ENCODE measurements at regions not wholly inside any gene's neighbourhood (a gene's known extent, or its start where the extent isn't known, plus 50 kb on each side); places are given as distances from the start of the nearest gene placed in this dataset.

- DNase-seq (ENCODE audit: low read depth, low spot score) = no peak
Measured at GRCh38 chr18:1928711-1929110, 642.6 kb downstream of the METTL4 start.

DNA sequence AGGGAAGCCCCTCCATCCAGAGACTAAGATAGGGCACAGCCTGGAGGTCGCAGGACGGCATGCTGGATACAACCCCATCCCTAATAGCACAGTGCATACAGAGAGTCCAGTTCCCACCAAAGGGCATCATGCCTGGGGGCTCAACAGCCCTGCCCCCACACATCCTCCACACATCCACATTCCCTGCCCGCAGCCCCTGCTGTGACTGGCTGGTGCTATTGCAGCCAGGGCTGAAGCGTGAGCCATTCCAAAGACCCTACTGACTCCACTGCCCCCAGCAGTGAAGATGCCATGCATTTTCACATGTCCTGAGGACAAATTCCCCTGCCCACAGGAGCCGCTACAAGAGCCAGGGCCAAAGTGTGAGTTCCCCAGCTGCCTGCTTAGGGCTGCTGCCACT is 641.6 kb downstream of the METTL4 start:
- no peak for DNase-seq (ENCODE audit: low read depth, low spot score)

DNA sequence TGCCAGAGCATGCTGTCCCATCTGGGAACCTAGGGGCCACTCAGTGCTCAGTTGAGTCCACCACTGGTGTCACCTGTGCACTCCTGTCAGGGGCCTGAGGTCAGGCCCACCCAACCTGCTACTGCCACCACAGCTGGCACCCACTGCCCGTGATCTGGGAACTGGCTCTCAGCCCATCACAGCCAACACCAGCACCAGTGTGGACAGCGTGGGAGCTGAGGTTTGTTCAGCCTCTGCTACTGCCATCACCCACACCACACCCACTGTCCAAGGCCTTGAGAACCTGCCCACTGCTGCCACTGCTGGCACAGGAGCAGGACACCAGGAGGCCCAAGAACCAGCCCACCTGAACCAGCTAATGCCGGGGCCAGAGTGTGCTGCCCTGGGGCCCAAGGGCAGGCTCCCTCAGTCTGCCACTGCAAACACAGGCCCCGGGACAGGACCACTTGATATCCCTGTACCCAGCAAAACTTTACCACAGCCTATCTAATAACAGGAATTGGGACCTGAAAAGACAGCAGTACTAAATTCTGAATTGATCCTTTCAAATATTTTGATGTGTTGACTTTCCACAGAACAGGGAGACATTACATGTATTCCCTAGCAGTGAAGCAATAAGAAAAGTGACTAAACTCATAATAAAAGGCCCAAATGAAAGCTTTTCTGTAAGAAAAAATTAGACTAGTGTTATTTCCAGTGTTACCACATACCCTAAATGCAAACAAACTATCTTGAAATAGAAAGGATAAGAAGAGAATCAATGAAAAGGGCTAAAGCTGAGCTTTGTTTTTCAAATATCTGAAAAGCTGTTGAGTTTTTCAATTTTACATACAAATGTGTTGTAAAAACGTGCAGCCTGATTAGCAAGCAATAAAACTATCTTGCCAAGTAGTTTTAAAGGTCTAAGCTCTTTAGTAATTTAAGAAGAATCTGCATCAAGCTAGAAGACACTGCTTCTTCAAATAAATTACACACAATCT is 640.7 kb downstream of the METTL4 start:
- no peak for DNase-seq (ENCODE audit: low read depth, low spot score)

DNA sequence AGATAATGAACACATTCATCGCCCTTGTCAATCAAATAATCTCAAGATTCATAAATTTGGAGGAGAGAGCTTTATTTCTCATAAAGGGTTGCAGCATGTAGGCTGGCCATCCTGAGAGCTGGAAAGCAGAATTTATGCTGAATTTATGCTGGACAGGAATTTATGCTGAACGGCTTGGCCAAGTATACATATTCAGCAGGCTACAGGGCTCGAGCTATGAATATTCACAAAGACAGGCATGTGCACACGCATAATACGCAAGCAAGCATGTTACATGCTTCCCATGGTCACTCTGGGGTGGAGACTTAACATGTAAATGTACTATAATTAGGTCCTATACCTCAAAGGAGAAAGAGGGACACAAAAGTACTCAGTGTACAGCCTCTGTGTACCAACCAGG is 618.8 kb downstream of the METTL4 start:
- DNase-seq (ENCODE audit: low read depth, low spot score) = no peak

DNA sequence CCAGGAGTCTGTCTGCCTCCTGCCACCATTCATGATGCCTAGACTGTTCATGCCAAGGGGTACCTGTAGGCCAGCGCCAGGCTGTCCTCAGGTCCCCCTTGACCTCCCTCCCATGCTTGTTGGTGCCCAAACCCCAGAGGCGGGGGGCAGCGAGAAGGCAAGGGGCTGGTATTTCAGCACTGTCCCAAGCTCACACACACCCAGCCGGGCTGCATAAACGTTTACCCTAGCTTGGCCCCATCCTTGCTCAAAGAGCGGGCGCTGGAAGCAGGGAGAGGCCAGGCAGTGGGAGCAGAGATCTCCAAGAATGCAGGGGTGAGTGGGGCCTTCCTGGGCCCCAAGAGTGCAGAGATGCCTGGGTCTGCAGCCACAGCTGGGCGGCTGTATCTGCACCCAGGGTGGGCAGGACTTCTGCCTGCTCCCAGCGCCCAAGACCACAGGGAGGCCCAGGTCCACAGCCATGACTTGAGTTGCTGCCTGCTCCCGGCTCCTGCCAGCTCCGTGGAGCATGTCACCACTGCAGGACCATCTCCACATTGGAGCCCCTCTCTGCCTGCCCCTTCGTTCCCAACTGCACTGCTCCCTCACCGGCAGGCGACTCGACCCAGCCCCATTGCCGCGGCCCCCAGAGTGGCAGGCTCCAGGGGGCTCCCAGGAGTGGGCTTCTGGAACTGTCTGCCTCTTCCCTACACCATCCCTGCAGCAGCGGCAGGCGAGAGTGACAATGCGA is 616.6 kb downstream of the METTL4 start:
- no peak for DNase-seq (ENCODE audit: low read depth, low spot score)

DNA sequence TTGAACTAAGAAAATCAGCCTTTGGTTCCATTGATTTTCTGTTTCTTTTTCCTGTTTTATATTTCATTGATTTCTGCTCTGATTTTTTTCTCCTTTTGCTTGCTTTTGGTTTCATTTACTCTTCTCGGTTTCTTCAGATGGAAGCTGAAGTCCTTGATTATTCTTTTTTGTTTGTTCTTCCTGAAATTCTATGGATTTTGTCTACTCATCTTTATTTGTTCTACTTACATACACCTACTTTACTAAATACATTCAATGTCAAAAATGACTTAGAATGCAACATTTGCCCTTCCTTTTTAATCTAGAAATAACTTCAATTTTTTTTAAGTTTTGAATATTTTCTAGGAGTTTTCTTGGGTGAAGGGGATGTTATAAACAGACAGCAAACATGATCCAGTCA is 612.5 kb downstream of the METTL4 start:
- no peak for DNase-seq (ENCODE audit: low read depth, low spot score)

DNA sequence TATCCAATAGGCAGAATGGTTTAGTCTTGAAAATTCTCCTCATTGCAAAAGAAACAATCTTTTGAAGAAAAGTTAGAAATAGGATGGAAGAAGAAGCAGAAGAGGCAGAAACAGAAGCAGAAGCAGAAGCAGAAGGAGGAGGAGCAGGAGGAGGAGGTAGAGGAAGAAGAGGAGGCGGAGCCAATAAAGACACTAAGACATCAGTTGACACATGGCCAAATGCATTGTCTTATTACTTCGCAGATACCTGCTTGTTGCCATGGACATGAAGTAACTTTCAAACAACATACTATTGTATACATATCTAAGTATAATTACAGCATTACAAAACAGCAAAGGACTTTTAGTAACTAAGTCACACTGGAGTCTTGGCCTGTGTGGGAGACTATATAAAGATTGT is 606.3 kb downstream of the METTL4 start:
- no peak for DNase-seq (ENCODE audit: low read depth, low spot score)

DNA sequence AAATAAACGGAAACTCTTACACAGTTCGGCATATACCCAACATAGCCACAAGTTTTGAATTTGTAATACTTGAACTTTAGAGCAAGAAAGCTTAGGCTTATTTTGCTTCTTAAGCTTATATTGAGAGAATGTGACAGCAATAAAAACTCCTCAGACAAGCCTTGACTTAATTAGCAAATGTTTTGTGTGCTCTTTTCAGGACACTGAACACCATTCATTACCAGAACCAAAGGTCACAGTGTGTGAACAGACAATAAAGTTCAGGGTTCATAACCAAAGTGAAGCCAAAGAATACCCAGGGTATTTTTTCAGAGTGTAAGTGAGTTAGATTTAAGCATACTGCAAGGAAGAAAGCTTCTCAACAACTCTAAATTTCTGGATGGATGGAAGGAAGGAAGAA is 605.8 kb downstream of the METTL4 start:
- no peak for DNase-seq (ENCODE audit: low read depth, low spot score)

- DNase-seq (ENCODE audit: low read depth, low spot score) = no peak
Measured at GRCh38 chr18:1968801-1969498, 602.4 kb downstream of the METTL4 start.

DNA sequence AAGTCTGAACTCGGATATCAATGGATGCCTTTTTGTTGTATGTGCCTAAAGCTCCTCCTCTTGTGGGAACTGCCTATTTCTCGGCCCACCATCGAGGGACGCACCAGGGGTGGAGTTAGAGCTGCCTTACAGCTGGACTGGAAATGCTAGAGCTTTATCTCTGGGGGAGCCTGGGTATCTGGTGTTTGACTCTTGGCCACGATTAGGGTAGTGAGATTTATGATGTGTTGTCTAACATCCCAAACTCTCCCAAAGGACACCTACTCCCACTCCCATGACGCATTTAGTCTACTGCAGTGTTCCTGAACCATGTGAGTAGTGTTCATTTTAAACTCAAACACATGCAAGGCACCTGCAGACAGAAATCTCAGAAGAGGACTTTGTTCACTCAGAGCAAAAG is 594.8 kb downstream of the METTL4 start:
- DNase-seq (ENCODE audit: low read depth, low spot score) = no peak

DNA sequence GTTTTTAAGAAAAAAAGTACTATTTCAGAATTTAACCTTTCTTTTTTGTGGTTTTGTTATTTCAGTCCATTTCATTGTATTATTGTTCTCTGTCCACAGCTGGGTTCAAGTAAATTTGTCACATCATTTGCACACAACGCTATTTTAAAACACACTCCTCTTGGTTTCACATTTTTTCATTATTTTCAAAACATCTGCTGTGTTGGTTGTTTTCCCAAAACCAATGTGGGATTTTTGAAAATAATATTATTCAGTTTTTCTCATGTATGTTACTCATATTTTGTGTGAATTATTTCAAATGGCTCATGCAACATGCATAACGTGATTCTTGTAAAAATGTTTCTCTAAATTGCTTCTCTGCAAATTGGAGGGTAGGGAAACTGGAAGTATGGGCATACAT is 589.2 kb downstream of the METTL4 start:
- no peak for DNase-seq (ENCODE audit: low read depth, low spot score)

DNA sequence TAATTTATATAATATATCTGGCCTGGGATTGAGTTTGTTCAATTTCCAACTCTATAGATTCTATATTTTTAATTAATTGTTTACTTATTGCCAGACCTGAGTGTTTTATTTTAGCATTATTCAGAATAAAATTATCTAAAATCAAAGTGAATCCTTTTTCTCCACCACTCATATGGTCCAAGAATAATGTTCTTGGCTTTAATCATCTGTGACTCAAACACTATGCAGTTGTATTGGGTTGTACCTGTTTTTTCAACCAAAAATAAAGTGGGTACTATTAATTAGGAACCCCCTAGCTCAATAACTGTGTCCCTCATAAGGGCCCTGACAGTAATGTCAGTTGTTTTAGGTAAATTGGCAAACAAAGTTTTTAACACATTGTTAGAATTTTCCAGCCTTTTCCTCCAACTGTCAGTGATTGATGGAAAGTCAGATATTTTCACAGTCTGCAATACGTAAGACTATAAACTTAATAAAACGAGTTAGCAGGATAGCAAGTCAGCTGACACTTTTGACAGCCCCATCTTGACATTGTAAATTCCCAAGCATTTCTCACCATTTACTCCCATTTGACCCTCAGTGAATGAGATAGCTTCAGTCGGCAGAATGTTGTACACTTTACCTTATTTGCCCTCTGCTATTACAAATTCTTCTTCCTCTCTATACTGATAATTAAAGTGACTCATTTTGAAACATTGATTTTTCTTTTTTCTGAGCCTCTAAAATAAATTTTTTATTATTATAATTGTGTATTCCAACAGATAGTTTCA is 587.4 kb downstream of the METTL4 start:
- no peak for DNase-seq (ENCODE audit: low read depth, low spot score)

- no peak for DNase-seq (ENCODE audit: low read depth, low spot score)
Measured at GRCh38 chr18:1993866-1994265, 577.4 kb downstream of the METTL4 start.

DNA sequence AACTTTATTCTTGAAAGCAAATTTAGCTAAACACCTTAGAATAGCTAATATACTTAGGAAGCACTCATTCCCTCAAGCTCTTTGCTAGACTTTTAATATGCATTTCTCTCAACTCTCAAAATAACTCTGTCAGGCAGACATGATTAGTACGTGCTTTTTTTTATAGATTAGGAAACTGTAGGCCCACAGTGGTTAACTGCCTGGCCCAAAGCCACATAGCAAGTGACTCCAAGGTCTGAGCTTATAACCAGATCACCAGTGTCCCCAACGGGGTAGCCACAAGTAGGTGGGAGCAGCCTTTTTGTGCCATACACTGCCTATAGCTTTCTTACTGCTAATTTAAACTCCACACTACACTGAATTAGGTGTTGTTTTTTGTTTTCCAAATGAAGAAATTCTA is 576.8 kb downstream of the METTL4 start:
- DNase-seq (ENCODE audit: low read depth, low spot score) = no peak

DNA sequence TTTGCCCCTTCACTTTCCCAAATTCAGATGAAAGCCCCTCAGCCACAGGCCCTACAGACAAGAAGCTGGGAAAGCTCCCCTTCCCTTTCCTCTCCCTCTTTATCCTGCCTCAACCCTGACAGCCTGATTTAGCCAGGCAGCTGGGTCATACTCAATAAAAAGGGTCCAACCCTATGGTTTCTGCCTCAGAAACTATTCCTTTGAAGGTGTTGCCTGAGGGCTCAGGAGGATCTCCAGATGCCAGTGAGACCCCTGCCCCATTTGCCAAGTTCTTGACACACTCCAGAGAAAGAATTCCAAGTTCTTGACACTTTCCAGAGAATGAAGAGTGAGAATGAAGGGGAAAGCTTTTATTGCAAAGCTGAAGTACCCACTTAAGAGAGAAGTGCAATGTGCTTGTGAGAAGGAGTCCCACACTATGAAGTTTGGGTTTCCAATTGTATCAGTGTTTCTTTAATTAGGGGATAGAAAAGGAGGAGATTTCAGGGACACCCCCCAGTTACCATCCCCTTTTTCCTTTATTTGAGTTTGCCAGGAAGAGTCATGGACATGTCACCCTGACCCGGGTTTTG is 576.2 kb downstream of the METTL4 start:
- DNase-seq (ENCODE audit: low read depth, low spot score) = no peak

GRCh38 chr18:1998121-1998520 is 573.2 kb downstream of the METTL4 start:
- no peak for DNase-seq (ENCODE audit: low read depth, low spot score)

- no peak for DNase-seq (ENCODE audit: low read depth, low spot score)
Measured at GRCh38 chr18:1999387-1999786, 571.9 kb downstream of the METTL4 start.

GRCh38 chr18:2002151-2002550 is 569.2 kb downstream of the METTL4 start:
- no peak for DNase-seq (ENCODE audit: low read depth, low spot score)

- DNase-seq (ENCODE audit: low read depth, low spot score) = no peak
Measured at GRCh38 chr18:2002604-2003003, 568.7 kb downstream of the METTL4 start.

DNA sequence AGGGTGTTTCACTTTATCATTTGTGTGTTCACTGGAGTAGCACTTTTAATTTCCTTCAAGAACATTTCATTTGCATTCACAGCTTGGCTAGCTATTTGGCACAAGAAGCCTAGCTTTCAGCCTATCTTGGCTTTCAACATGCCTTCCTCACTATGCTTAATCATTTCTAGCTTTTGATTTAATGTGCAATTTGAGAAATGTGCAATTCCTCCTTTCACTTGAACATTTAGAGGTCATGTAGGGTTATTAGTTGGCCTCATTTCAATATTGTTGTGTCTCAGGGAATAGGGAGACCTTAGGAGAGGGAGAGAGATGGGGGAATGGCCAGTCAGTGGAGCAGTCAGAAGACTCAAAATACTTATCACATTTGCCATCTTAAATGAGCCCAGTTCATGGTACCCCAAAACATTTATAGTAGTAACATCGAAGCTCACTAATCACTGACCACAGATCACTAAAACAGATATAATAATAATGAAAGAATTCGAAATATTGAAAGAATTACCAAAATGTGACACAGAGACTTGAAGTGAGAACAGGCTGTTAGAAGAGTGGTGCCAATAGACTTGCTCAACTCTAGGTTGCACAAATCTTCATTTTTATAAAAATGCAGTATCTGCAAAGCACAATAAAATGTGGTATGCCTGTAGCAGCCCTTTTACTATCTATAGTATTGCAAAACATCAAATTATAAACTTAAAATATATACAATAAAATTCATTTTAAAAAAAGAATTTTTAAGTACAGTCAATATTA is 561.2 kb downstream of the METTL4 start:
- DNase-seq (ENCODE audit: low read depth, low spot score) = no peak

Measured in activated CD4-positive, CD25-positive, alpha-beta regulatory T cell treated with anti-CD3 and anti-CD28 coated beads, Interleukin-2, amount 50 U/mL, for 16 hours (primary cell).